Ascending aorta (tissue), 2 donors: ENCODE measurements at regions not wholly inside any gene's neighbourhood (a gene's known extent, or its start where the extent isn't known, plus 50 kb on each side); places are given as distances from the start of the nearest gene placed in this dataset.
A peak's percentile ranks its signal among the peaks of the same experiment; 100 is the strongest.

ENCODE experiments used
- DNase-seq, 2 donors: peaks; one replicate each; pipeline ENCODE4 v3.0.0-alpha.2; 2019; ENCODE audit warnings: low spot score in 2 of 2
- H3K27ac ChIP-seq, 2 donors: fragments of 200-600 bp; sonication (generic); one replicate each; pipeline ENCODE4 v1.5.1; 2016 to 2017; ENCODE audit warnings: mild to moderate bottlenecking in 1 of 2
- H3K27me3 ChIP-seq: fragments of 200-600 bp; sonication (generic); one replicate; pipeline ENCODE4 v1.5.1; 2017
- H3K36me3 ChIP-seq, 2 donors: fragments of 200-600 bp; sonication (generic); one replicate each; pipeline ENCODE4 v1.5.1; 2016
- H3K4me1 ChIP-seq, 2 donors: fragments of 200-600 bp; sonication (generic); one replicate each; pipeline ENCODE4 v1.5.1; 2016 to 2017; ENCODE audit warnings: mild to moderate bottlenecking in 1 of 2
- H3K4me3 ChIP-seq, 2 donors: fragments of 200-600 bp; sonication (generic); one replicate each; pipeline ENCODE4 v1.5.1; 2016 to 2017; ENCODE audit warnings: mild to moderate bottlenecking in 1 of 2
- H3K9me3 ChIP-seq, 2 donors: fragments of 200-600 bp; sonication (generic); one replicate each; pipeline ENCODE4 v1.5.1; 2016
- intact Hi-C: fragments of 100-400 bp; cut with DNase I; formaldehyde crosslinking; loops from one replicate; pipeline ENCODE4 v1.15.1; 2023
- TF ChIP-seq, protein P1 (sequence below), 3 experiments: fragments of 200-600 bp in 2 of 3; fragments of 450-650 bp in 1 of 3; sonication (generic) in 2 of 3; IDR thresholded peaks; one replicate each; pipeline ENCODE4 v1.5.1; 2016 to 2019; ENCODE audit warnings: antibody characterized with exemption in 3 of 3, mild to moderate bottlenecking in 1 of 3, moderate library complexity in 1 of 3

DNA sequence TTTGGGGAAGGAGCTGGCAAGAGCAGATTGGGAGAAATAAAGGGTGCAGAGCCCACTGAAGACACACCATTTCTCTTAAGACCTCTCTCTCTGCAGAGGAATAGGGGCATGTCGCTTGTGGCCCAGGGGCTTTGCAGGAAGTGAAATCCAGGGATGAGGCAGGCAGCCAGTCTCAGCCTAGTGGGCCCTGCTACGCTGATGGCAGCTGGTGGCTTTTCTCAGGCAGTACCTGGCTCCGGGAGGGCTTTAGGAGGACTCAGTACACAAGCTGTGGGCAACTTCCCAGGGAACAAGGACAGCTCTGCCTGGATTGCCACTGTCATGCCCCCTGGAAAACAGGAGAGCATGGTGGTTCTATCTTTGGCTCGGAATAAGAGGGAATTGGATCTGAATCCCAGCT lies 76.2 kb upstream of the NEURL1B start:
- no peaks in the 10 kb centered on the region for H3K4me1 ChIP-seq
- no peaks in the 10 kb centered on the region for H3K36me3 ChIP-seq
- intact Hi-C loops = no loop called here
- TF ChIP-seq, protein P1, sequence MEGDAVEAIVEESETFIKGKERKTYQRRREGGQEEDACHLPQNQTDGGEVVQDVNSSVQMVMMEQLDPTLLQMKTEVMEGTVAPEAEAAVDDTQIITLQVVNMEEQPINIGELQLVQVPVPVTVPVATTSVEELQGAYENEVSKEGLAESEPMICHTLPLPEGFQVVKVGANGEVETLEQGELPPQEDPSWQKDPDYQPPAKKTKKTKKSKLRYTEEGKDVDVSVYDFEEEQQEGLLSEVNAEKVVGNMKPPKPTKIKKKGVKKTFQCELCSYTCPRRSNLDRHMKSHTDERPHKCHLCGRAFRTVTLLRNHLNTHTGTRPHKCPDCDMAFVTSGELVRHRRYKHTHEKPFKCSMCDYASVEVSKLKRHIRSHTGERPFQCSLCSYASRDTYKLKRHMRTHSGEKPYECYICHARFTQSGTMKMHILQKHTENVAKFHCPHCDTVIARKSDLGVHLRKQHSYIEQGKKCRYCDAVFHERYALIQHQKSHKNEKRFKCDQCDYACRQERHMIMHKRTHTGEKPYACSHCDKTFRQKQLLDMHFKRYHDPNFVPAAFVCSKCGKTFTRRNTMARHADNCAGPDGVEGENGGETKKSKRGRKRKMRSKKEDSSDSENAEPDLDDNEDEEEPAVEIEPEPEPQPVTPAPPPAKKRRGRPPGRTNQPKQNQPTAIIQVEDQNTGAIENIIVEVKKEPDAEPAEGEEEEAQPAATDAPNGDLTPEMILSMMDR (IDR thresholded peaks at IDR 0.05) = no peak
- H3K27me3 ChIP-seq = no peaks in the 10 kb centered on the region
- H3K4me3 ChIP-seq = no peak overlapping the region
- H3K27ac ChIP-seq = no peak overlapping the region
- DNase-seq = no peak
- no peaks in the 10 kb centered on the region for H3K9me3 ChIP-seq

DNA sequence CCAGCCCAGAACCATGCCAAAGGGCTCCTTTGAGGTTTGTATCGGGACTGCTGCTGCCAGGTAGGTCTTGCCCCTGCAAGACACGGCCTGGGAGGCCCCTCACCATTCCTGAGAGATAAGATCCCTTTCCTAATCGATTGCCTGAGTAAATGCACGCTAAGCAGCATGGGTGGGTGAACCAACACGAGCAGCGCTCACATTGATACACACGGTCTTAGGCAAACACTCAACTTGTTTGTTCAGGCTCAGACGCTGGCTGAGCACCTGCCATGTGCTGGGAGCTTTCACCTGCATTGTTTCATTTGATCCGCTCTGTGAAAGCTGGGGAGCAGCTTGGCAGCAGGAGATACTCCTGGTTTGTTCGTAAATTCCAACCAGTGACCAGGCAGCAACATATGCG lies 76.9 kb upstream of the NEURL1B start:
- Histone ChIP-seq H3K27ac (no peak overlapping the region), H3K4me3 (no peak overlapping the region), H3K36me3 (no peaks in the 10 kb centered on the region), H3K27me3 (no peaks in the 10 kb centered on the region), H3K4me1 (no peaks in the 10 kb centered on the region), H3K9me3 (no peaks in the 10 kb centered on the region)
- intact Hi-C loops = no loop called here
- TF ChIP-seq, protein P1 (IDR thresholded peaks at IDR 0.05) = no peak
- DNase-seq = no peak

DNA sequence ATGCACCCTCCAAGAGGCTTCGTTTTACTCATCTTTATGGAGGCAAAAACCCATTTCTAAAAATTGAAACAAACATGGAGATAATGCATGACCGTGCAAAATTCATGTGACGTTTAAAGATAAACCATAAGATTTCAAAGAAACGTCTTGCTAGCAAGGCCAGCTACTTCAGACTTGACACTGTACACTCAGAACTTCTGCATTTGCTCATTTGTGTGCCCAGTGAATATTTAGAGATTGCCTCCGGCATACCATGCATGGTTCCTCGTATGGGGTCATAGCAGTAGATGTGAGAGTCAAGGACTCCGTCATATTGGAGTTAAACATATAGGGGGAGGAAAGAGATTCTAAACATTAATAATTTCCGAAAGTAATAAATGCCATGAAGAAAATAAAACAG lies 78.6 kb upstream of the NEURL1B start:
- H3K4me3 ChIP-seq = no peak overlapping the region
- TF ChIP-seq, protein P1 (IDR thresholded peaks at IDR 0.05) = no peak
- DNase-seq = no peak
- H3K4me1 ChIP-seq = peaks cover 0 to 2% of the 10 kb centered on the region in 2 donors
- intact Hi-C loops = no loop called here
- H3K36me3 ChIP-seq = no peaks in the 10 kb centered on the region
- no peaks in the 10 kb centered on the region for H3K9me3 ChIP-seq
- no peaks in the 10 kb centered on the region for H3K27me3 ChIP-seq
- no peak overlapping the region for H3K27ac ChIP-seq

DNA sequence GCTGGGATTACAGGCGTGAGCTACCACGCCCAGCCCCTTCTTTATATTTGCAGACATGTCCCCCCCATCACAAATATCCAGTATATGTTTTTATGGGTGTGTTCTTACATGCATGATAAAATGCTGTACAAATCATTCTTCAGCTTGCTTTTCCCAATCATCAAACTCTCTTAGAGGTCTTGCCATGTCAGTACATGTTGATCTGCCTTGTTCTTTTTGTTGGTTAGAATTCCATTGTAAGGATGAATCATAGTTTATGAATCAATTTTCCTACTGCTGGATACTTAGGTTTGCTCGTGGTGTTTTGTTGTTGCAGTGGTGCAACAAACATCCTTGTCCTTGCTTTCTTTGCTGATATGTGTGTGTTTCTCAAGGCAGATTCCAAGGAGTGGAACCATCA lies 79.9 kb upstream of the NEURL1B start:
- TF ChIP-seq, protein P1 (IDR thresholded peaks at IDR 0.05) = no peak
- no peak overlapping the region for H3K4me3 ChIP-seq
- intact Hi-C loops = no loop called here
- H3K27me3 ChIP-seq = no peaks in the 10 kb centered on the region
- H3K27ac ChIP-seq = no peak overlapping the region
- H3K36me3 ChIP-seq = no peaks in the 10 kb centered on the region
- no peaks in the 10 kb centered on the region for H3K9me3 ChIP-seq
- DNase-seq = no peak
- H3K4me1 ChIP-seq = peaks cover 0 to 2% of the 10 kb centered on the region in 2 donors

DNA sequence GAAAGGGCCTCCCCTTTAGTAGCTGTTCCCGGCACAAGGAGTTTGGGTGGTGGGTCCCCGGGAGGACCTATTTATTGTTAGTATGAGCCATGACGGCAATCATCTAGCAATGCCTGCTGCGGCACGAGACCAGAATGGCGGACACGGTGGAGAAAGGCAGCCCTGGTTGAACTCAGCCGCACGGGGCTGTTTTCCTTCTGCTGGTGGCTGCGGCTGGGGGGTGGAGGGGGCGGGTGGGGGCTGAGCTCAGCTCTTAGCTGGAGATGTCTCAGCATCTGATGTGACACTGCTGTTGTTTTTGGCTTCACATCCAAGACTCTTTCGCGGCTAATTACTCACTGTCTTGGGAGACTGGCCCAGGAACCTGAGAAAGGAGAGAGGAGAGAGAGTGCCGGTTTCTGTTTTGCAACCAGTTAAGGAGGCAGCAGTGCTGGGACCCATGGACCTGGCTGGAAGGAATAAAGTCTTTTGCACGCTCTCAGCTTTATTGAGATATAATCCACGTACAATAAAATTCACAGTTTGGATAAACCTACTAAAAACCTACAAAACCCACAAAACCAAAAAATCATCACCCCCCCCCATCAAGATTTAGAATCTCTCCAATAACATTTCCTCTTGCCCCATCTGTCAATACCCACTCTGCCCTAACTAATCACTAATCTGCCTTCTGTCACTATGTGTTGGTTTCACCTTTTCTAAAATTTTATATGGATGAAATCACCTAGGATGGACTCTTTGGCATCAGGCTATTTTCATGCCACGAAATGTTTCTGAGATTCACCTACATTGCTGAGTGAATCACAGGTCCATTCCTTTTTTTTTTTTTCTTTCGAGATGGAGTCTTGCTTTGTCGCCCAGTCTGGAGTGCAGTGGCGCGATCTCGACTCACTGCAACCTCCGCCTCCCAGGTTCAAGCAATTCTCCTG lies 81.8 kb upstream of the NEURL1B start:
- TF ChIP-seq, protein P1 (IDR thresholded peaks at IDR 0.05) = no peak
- H3K9me3 ChIP-seq = no peaks in the 10 kb centered on the region
- H3K4me3 ChIP-seq = peak overlapping the region; percentile 51 to 65
- H3K27me3 ChIP-seq = no peaks in the 10 kb centered on the region
- H3K27ac ChIP-seq = no peak overlapping the region
- no peaks in the 10 kb centered on the region for H3K36me3 ChIP-seq
- peaks cover 0 to 2% of the 10 kb centered on the region in 2 donors for H3K4me1 ChIP-seq
- intact Hi-C loops = no loop called here
- DNase-seq = no peak
